B cell (primary cell): ENCODE measurements at regions not wholly inside any gene's neighbourhood (a gene's known extent, or its start where the extent isn't known, plus 50 kb on each side); places are given as distances from the start of the nearest gene placed in this dataset.

Source experiments
- ATAC-seq: fragments of 200-7000 bp; cut with Tn5 transposase; one replicate; pipeline ENCODE4 v1.10.0; 2021; ENCODE audit warnings: low read depth, mild to moderate bottlenecking, moderate number of reproducible peaks, moderate library complexity
- CTCF ChIA-PET: fragments of 350-600 bp; sonication (Branson Sonifier 250); formaldehyde crosslinking; loops from one replicate; lab custom pipeline; 2021; ENCODE audit warnings: antibody characterized with exemption, inconsistent platforms; lab: Charles Lee
- POLR2A ChIA-PET: fragments of 350-600 bp; sonication (Branson Sonifier 250); formaldehyde crosslinking; loops from one replicate; lab custom pipeline; 2021; ENCODE audit warnings: antibody characterized with exemption; lab: Charles Lee
- DNase-seq: peaks from one replicate; pipeline ENCODE4 v3.0.0; 2013
- H2AFZ ChIP-seq: 2 replicates; pipeline ENCODE4 v1.6.1; 2012; ENCODE audit warnings: mild to moderate bottlenecking, low read depth, low read length; ENCODE audit not compliant: insufficient read depth, poor library complexity, severe bottlenecking
- H3K27ac ChIP-seq, 2 donors: 1 replicate in 1 of 2; 2 replicates in 1 of 2; pipeline ENCODE4 v1.5.1; 2012 to 2013; ENCODE audit warnings: low read length in 2 of 2, mild to moderate bottlenecking in 2 of 2, moderate library complexity in 1 of 2
- H3K27me3 ChIP-seq, 4 experiments: fragments of 200-600 bp in 1 of 4; sonication (generic) in 1 of 4; replicated peaks in 1 of 4; 1 replicate in 2 of 4; 2 replicates in 2 of 4; pipeline versions ENCODE4 v1.6.1 to v1.7.0; 2013 to 2016; ENCODE audit warnings: low read length in 3 of 4, mild to moderate bottlenecking in 2 of 4, mixed read lengths in 1 of 4, moderate library complexity in 1 of 4; ENCODE audit not compliant: insufficient read depth in 4 of 4, control insufficient read depth in 3 of 4; ENCODE audit errors: control extremely low read depth in 1 of 4
- H3K36me3 ChIP-seq, 2 experiments: replicated peaks in 1 of 2; 1 replicate in 1 of 2; 2 replicates in 1 of 2; pipeline versions ENCODE4 v1.6.1 to v1.7.1; 2013; ENCODE audit warnings: low read length in 1 of 2; ENCODE audit not compliant: insufficient read depth in 2 of 2, control insufficient read depth in 1 of 2; ENCODE audit errors: control extremely low read depth in 1 of 2, extremely low read depth in 1 of 2
- H3K4me1 ChIP-seq, 2 donors: fragments of 200-600 bp in 1 of 2; sonication (generic) in 1 of 2; 1 replicate in 1 of 2; 2 replicates in 1 of 2; pipeline versions ENCODE4 v1.5.1 to v1.6.1; 2013 to 2017; ENCODE audit warnings: low read length in 2 of 2; ENCODE audit not compliant: control insufficient read depth in 2 of 2, insufficient read depth in 2 of 2
- H3K4me2 ChIP-seq: replicated peaks from 2 replicates; pipeline ENCODE3; 2012; ENCODE audit warnings: mild to moderate bottlenecking, low read depth, low read length; ENCODE audit not compliant: poor library complexity, severe bottlenecking
- H3K4me3 ChIP-seq, 5 experiments: fragments of 200-600 bp in 1 of 5; sonication (generic) in 1 of 5; 1 replicate in 3 of 5; 2 replicates in 2 of 5; pipeline versions ENCODE4 v1.5.1 to v1.7.0; 2011 to 2016; ENCODE audit warnings: low read length in 4 of 5, mild to moderate bottlenecking in 4 of 5, low read depth in 2 of 5, control low read depth in 1 of 5, moderate library complexity in 1 of 5; ENCODE audit not compliant: insufficient read depth in 1 of 5; ENCODE audit errors: control extremely low read depth in 1 of 5, extremely low read depth in 1 of 5
- H3K79me2 ChIP-seq: fragments of 200-600 bp; sonication (generic); one replicate; pipeline ENCODE4 v1.6.0; 2016; ENCODE audit warnings: low read length; ENCODE audit not compliant: control insufficient read depth, insufficient read depth
- H3K9ac ChIP-seq: fragments of 200-600 bp; sonication (generic); 2 replicates; pipeline ENCODE4 v1.6.1; 2017; ENCODE audit warnings: mild to moderate bottlenecking, low read length, moderate library complexity
- H3K9me3 ChIP-seq, 3 donors: one replicate each; pipeline versions ENCODE4 v1.6.1 to v1.7.1; 2013; ENCODE audit warnings: low read length in 2 of 3; ENCODE audit not compliant: control insufficient read depth in 2 of 3, insufficient read depth in 1 of 3; ENCODE audit errors: control extremely low read depth in 1 of 3
- H4K20me1 ChIP-seq: 2 replicates; pipeline ENCODE4 v1.6.0; 2012; ENCODE audit warnings: mild to moderate bottlenecking, low read length; ENCODE audit not compliant: insufficient read depth, control insufficient read depth, poor library complexity, severe bottlenecking
- H3K27ac Mint-ChIP-seq: one replicate; pipeline ENCODE4 v1.8.0; 2021; ENCODE audit warnings: mixed read lengths
- H3K27me3 Mint-ChIP-seq: one replicate; pipeline ENCODE4 v1.8.0; 2021; ENCODE audit warnings: mixed read lengths
- H3K4me1 Mint-ChIP-seq: one replicate; pipeline ENCODE4 v1.8.0; 2021; ENCODE audit warnings: mixed read lengths
- H3K4me3 Mint-ChIP-seq: one replicate; pipeline ENCODE4 v1.8.0; 2021; ENCODE audit warnings: mixed read lengths
- H3K9me3 Mint-ChIP-seq: one replicate; pipeline ENCODE4 v1.8.0; 2022; ENCODE audit warnings: mixed read lengths; ENCODE audit not compliant: insufficient read depth
- CTCF ChIP-seq: fragments of 200-600 bp; IDR thresholded peaks from one replicate; pipeline ENCODE4 v1.8.0; 2022; ENCODE audit warnings: antibody characterized with exemption, mild to moderate bottlenecking
- EZH2 ChIP-seq: IDR thresholded peaks from 2 replicates; pipeline ENCODE4 v1.6.1; 2012; ENCODE audit warnings: borderline replicate concordance, low read depth, mild to moderate bottlenecking, moderate library complexity, low read length; ENCODE audit not compliant: insufficient read depth, poor library complexity, severe bottlenecking
- WGBS: methylation state at CpG from one replicate; pipeline ENCODE4 v1.1.5; 2013; ENCODE audit warnings: missing lambda C conversion rate; ENCODE audit not compliant: insufficient coverage; 5-methylcytosine and 5-hydroxymethylcytosine counted together
- intact Hi-C: fragments of 100-400 bp; cut with micrococcal nuclease; formaldehyde crosslinking; loops from one replicate; pipeline ENCODE4 v1.10.0; 2022

DNA sequence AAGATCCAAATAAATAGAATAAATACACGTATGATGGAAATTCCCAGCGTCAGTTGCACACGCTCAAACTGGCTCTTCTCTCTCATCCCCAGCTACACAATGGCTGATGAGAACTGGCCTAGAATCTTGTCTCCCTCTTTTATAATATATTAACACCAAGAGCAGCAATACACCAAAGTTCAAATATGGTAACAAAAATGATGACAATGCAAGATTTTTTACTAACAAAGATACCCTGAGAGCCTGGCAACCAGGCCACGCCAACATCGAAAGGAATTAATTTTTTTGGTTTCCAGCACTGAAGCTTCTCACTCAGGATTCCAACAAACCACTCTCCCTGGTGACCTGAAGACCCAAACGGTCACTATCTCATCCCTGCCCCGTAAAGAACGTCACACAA, 302.7 kb upstream of the ID2 start:
- DNase-seq (no peak), ATAC-seq (no peak)
- Histone ChIP-seq H3K9me3 (no peaks in the 10 kb centered on the region), H3K27me3 (peaks cover 0 to 15% (median 3%) of the 10 kb centered on the region in 4 experiments), H2AFZ (no peak overlapping the region), H3K4me1 (peaks cover 5 to 9% of the 10 kb centered on the region in 2 donors), H3K4me2 (no peak overlapping the region), H4K20me1 (no peaks in the 10 kb centered on the region), H3K4me3 (no peak overlapping the region), H3K36me3 (no peaks in the 10 kb centered on the region), H3K9ac (no peak overlapping the region), H3K27ac (no peak overlapping the region), H3K79me2 (no peaks in the 10 kb centered on the region)
- Mint-ChIP-seq H3K27ac (no peak overlapping the region), H3K9me3 (no peaks in the 10 kb centered on the region), H3K27me3 (peaks cover 51% of the 10 kb centered on the region), H3K4me3 (no peak overlapping the region), H3K4me1 (peaks cover 7% of the 10 kb centered on the region)
- ChIA-PET CTCF (no interaction called here), POLR2A (no interaction called here)
- WGBS = 81% methylated on average over 4 of the region's 8 CpGs
- intact Hi-C loops = no loop called here
- TF ChIP-seq EZH2 = no peak
- no peak for TF ChIP-seq CTCF

- no peaks in the 10 kb centered on the region for H3K79me2 ChIP-seq
- Mint-ChIP-seq H3K4me1 (peaks cover 7% of the 10 kb centered on the region), H3K9me3 (no peaks in the 10 kb centered on the region), H3K27ac (no peak overlapping the region), H3K4me3 (no peak overlapping the region), H3K27me3 (peaks cover 56% of the 10 kb centered on the region)
- no peak overlapping the region for H3K4me2 ChIP-seq
- no peak overlapping the region for H3K27ac ChIP-seq
- no peaks in the 10 kb centered on the region for H3K36me3 ChIP-seq
- POLR2A ChIA-PET = no interaction called here
- CTCF ChIA-PET = no interaction called here
- peaks cover 5 to 9% of the 10 kb centered on the region in 2 donors for H3K4me1 ChIP-seq
- ATAC-seq = no peak
- no CpG with 5 or more reads among the region's 4 CpGs for WGBS
- intact Hi-C loops = no loop called here
- no peak overlapping the region for H2AFZ ChIP-seq
- TF ChIP-seq CTCF = no peak
- TF ChIP-seq EZH2 = no peak
- H3K9ac ChIP-seq = no peak overlapping the region
- H3K4me3 ChIP-seq = no peak overlapping the region
- H3K9me3 ChIP-seq = no peaks in the 10 kb centered on the region
- DNase-seq = no peak
- H4K20me1 ChIP-seq = no peaks in the 10 kb centered on the region
- peaks cover 0 to 17% (median 3%) of the 10 kb centered on the region in 4 experiments for H3K27me3 ChIP-seq
Measured at GRCh38 chr2:8379549-8379948, 302.3 kb upstream of the ID2 start.
